HG03342 (cell line): ENCODE measurements at regions not wholly inside any gene's neighbourhood (a gene's known extent, or its start where the extent isn't known, plus 50 kb on each side); places are given as distances from the start of the nearest gene placed in this dataset.

Experiments used
- ATAC-seq: cut with Tn5 transposase; IDR thresholded peaks from one replicate; pipeline ENCODE4 v1.9.1; 2021; ENCODE audit warnings: mild to moderate bottlenecking, moderate library complexity; ENCODE audit not compliant: unreplicated experiment

- ATAC-seq = no peak
These were observed 61.5 kb upstream of the HEPHL1 start for GRCh38 chr11:93959663-93960062.

GRCh38 chr11:93963072-93963471, 58.1 kb upstream of the HEPHL1 start:
- ATAC-seq = no peak

DNA sequence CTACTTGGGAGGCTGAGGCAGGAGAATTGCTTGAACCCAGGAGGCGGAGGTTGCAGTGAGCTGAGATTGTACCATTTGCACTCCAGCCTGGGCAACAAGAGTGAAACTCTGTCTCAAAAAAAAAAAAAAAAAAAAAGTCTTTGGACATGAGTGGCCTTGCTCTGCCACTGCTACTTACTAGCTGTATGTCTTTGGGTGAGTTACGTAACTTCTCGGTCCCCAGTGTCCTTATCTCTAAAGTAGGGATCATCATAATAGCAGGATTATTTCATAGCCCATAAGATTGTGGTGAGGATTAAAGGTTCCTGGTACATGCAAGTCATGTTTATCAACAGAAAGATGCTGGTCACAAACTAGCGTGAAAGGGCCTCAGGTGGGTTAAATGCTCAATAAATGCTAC, 53.9 kb upstream of the HEPHL1 start:
- ATAC-seq = no peak

DNA sequence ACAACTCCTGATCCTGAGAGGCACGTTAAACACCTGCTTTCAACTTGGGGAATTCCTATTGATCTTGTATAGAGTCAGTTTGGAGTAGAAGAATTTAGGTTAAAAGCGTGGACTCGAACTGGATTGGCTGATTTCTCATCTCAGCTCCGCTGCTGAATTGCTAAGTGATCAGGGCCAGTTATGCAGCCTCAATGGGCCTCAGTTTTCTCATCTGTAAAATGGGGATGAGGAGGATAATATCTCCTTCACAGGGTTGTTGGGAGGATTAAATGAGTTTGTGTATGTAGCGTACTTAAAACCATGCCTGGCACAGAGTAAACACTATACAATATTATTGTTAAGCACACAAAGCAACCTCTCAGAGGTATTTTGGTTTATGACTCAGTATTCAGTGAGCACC, 53.2 kb upstream of the HEPHL1 start:
- no peak for ATAC-seq

DNA sequence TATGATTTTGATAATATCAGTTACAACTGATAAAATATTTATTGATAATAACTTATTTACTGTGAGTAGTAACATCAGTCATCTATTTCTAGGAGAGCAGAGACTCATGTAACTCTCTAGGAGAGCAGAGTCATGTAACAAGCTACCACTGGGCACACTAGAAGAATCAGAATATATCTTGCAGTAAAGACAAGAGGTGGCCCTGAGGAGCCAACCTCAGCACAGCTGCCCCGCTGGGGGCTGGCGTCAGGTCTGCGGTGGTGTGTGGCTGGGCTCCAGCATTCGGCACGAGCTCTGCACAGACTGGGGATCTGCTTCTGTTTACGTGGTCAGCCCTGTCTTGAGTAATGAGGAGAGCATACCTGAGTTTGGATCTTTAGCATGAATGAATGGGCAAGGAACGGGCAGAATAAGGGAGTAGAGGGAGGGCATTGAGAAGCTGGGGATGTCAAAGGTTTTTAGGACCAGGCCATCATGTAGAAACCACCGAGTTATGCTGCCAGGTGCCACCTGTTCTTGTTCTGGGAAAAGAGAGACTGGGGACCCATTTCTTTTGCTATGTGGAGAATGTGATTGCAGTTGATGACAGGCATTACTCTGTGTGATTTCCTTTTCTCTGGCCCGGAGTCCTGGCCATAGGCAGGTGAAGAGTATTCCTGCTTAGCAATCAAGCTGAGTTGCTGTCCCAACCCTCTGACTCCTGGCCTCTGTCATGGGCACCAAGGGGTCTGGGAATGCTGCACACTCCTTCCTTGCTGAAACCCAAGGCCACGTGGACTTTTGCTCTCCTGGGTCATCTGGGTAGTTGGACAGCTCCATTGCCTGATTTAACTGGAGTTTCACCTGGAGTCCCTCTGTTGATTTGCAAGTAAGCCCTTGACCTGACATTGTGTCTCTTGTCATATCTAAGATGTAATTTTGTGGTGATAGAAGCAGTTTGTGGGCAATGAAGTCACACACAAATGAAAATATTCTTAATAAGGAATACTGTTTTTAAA, 50.9 kb upstream of the HEPHL1 start:
- ATAC-seq = no peak
